Natural killer cell treated with Interleukin-12 subunit alpha and Interleukin-12 subunit beta and Interleukin-15 and Interleukin-18, amount 100 ng/mL, for 72 hours (primary cell): ENCODE measurements at regions not wholly inside any gene's neighbourhood (a gene's known extent, or its start where the extent isn't known, plus 50 kb on each side); places are given as distances from the start of the nearest gene placed in this dataset.
"Not testable (repeated sequence)": the region's sequence is repeated elsewhere in the genome, so short reads cannot be mapped to it uniquely, and the experiment has no call there.

Experiments
- ATAC-seq, 2 donors: fragments of 150-1000 bp; cut with Tn5 transposase in 1 of 2; sonication (Bioruptor Pico), chemical (Tn5 transposase) in 1 of 2; 2 replicates each; pipeline ENCODE4 v1.10.0; 2021
- DNase-seq: peaks from one replicate; pipeline ENCODE4 v3.0.0; 2022; ENCODE audit warnings: low spot score
- H3K27ac Mint-ChIP-seq, 2 donors: 1 replicate in 1 of 2; 2 replicates in 1 of 2; pipeline ENCODE4 v1.8.0; 2022; ENCODE audit warnings: mixed read lengths in 2 of 2, mild to moderate bottlenecking in 1 of 2, moderate library complexity in 1 of 2
- H3K27me3 Mint-ChIP-seq, 2 donors: 1 replicate in 1 of 2; 2 replicates in 1 of 2; pipeline ENCODE4 v1.8.0; 2022; ENCODE audit warnings: mixed read lengths in 2 of 2
- H3K36me3 Mint-ChIP-seq: one replicate; pipeline ENCODE4 v1.8.0; 2022; ENCODE audit warnings: mixed read lengths
- H3K4me1 Mint-ChIP-seq, 2 donors: 1 replicate in 1 of 2; 2 replicates in 1 of 2; pipeline ENCODE4 v1.8.0; 2022; ENCODE audit warnings: low read depth in 2 of 2, mixed read lengths in 2 of 2, mild to moderate bottlenecking in 1 of 2
- H3K4me3 Mint-ChIP-seq: one replicate; pipeline ENCODE4 v1.8.0; 2022; ENCODE audit warnings: mixed read lengths
- H3K9me3 Mint-ChIP-seq: 2 replicates; pipeline ENCODE4 v1.8.0; 2022; ENCODE audit warnings: mixed read lengths

DNA sequence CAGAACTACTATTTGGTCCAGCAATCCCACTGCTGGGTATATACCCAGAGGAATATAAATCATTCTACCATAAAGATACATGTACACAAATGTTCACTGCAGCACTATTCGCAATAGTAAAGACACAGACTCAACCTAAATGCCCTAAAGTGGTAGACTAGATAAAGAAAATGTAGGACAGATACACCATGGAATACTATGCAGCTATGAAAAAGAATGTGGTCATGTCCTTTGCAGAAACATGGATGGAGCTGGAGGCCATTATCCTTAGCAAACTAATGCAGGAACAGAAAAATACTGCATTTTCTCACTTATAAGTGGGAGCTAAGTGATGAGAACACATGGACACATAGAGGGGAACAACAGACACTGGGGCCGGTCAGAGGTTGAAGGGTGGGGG lies 248.4 kb upstream of the KCNG1 start:
- not testable (repeated sequence) for H3K27ac Mint-ChIP-seq, ATAC-seq, H3K9me3 Mint-ChIP-seq, H3K4me1 Mint-ChIP-seq, H3K4me3 Mint-ChIP-seq, H3K36me3 Mint-ChIP-seq, DNase-seq
- peaks cover 23 to 27% of the 10 kb centered on the region in 2 donors for H3K27me3 Mint-ChIP-seq

DNA sequence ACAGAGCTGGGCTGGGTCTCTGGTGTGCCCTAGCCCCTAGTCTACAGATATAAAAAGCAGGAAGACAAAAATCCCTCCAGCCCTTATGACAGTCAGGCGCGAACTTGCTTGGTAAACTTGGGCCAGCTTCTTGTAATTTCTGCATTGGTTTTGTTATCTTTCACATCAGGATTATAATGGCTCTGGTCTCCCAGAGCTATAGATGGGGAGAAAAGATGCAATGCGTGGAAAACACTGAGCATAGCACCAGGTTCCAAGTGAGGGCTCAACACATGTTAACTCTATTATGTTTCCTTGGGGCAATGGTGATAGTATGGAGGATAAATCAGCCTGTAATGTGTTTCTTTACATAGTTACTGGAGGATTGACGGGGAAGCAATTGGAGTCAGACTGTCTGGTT lies 246.8 kb upstream of the KCNG1 start:
- Mint-ChIP-seq H3K4me1 (no peaks in the 10 kb centered on the region), H3K36me3 (no peaks in the 10 kb centered on the region), H3K27me3 (peaks cover 21 to 23% of the 10 kb centered on the region in 2 donors), H3K4me3 (no peak overlapping the region), H3K27ac (no peak overlapping the region), H3K9me3 (peaks cover 4% of the 10 kb centered on the region)
- no peak for DNase-seq
- no peak for ATAC-seq

- DNase-seq (no peak), ATAC-seq (no peak)
- H3K4me1 Mint-ChIP-seq = no peaks in the 10 kb centered on the region
- H3K27ac Mint-ChIP-seq = no peak overlapping the region
- H3K4me3 Mint-ChIP-seq = no peak overlapping the region
- peaks cover 4% of the 10 kb centered on the region for H3K9me3 Mint-ChIP-seq
- H3K36me3 Mint-ChIP-seq = no peaks in the 10 kb centered on the region
- peaks cover 20 to 29% of the 10 kb centered on the region in 2 donors for H3K27me3 Mint-ChIP-seq
Observed at GRCh38 chr20:51267679-51268078, 244.8 kb upstream of the KCNG1 start.

- peaks cover 18 to 22% of the 10 kb centered on the region in 2 donors for H3K27me3 Mint-ChIP-seq
- H3K9me3 Mint-ChIP-seq = peaks cover 3% of the 10 kb centered on the region
- H3K27ac Mint-ChIP-seq = no peak overlapping the region
- no peak overlapping the region for H3K4me3 Mint-ChIP-seq
- no peak for DNase-seq
- H3K4me1 Mint-ChIP-seq = no peaks in the 10 kb centered on the region
- H3K36me3 Mint-ChIP-seq = no peaks in the 10 kb centered on the region
- no peak for ATAC-seq
Observed at GRCh38 chr20:51266353-51266752, 243.4 kb upstream of the KCNG1 start.

DNA sequence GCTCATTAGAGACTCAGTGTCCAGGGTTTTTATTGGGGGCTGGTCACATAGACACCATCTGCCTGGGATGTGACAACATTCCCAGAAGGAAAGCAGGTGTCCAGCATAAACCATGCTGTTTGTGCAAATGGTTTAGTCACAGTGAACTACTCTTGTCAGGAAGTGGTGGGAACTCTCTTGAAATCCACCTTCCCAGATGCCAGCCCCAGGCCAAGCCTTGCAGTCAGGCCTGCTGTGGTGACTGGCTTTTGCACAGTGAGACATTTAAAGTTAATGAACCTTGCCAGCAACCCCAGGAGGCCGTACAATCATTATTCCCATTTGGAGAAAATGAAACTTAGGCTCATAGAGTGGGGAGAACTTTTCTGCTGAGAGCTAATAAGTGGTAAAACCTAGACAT lies 242.5 kb upstream of the KCNG1 start:
- Mint-ChIP-seq H3K4me3 (no peak overlapping the region), H3K9me3 (no peaks in the 10 kb centered on the region), H3K27ac (no peak overlapping the region), H3K27me3 (peaks cover 13 to 20% of the 10 kb centered on the region in 2 donors), H3K4me1 (no peaks in the 10 kb centered on the region), H3K36me3 (no peaks in the 10 kb centered on the region)
- ATAC-seq = no peak
- DNase-seq = no peak

DNA sequence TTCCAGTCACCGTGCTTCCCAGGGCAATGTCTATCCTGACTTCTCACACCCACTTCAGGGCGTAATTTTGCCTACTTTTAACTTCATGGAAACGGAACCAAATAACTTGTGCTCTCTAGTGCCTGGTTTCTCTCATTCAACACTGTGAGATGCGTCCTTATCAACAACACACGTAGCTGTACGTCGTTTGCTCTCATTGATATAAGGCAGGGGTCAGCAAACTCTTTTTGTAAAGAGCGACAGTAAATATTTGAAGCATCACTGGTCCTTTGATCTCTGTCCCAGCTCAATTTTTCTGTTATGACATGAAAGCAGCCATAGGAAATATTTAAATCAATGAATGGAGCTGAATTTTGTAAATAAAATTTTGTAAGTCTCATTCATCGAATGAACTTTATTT lies 239.3 kb upstream of the KCNG1 start:
- H3K27ac Mint-ChIP-seq = no peak overlapping the region
- no peaks in the 10 kb centered on the region for H3K36me3 Mint-ChIP-seq
- ATAC-seq (no peak), DNase-seq (no peak)
- H3K4me1 Mint-ChIP-seq = no peaks in the 10 kb centered on the region
- H3K4me3 Mint-ChIP-seq = no peak overlapping the region
- H3K27me3 Mint-ChIP-seq = peaks cover 13 to 20% of the 10 kb centered on the region in 2 donors
- no peaks in the 10 kb centered on the region for H3K9me3 Mint-ChIP-seq

- Mint-ChIP-seq H3K4me1 (peaks cover 4 to 7% of the 10 kb centered on the region in 2 donors), H3K9me3 (no peaks in the 10 kb centered on the region), H3K4me3 (no peak overlapping the region), H3K36me3 (no peaks in the 10 kb centered on the region), H3K27me3 (peaks cover 18 to 27% of the 10 kb centered on the region in 2 donors), H3K27ac (no peak overlapping the region)
- ATAC-seq = no peak
- no peak for DNase-seq
Observed at GRCh38 chr20:51259455-51259854, 236.5 kb upstream of the KCNG1 start.

- no peak for ATAC-seq
Observed at GRCh38 chr20:51258582-51259165, 235.8 kb upstream of the KCNG1 start.

DNA sequence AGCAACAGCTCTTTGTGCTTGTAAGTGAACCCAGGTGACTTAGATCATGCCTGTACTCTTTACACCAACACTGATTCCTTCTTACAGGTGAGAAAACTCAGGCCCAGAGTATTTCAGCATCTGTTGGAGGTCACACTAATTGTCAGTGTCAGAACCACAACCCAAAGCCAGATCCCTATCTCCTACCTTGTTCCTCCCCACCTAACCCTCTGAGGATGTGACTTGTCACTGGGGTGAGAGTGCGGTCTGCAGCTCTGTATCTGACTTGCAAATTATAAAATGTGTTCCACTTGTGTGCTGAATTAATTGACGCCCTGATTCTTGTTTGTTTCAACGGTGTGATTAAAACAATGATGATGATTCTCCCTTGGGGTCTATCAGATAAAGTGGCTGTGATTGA lies 232.5 kb upstream of the KCNG1 start:
- ATAC-seq = no peak
- peaks cover 4 to 7% of the 10 kb centered on the region in 2 donors for H3K4me1 Mint-ChIP-seq
- H3K27me3 Mint-ChIP-seq = peaks cover 37 to 41% of the 10 kb centered on the region in 2 donors
- no peaks in the 10 kb centered on the region for H3K36me3 Mint-ChIP-seq
- no peak overlapping the region for H3K27ac Mint-ChIP-seq
- no peak overlapping the region for H3K4me3 Mint-ChIP-seq
- no peaks in the 10 kb centered on the region for H3K9me3 Mint-ChIP-seq
- no peak for DNase-seq

More at GRCh38 chr20:51258582-51259165, 235.8 kb upstream of the KCNG1 start:
- Mint-ChIP-seq H3K9me3 (no peaks in the 10 kb centered on the region), H3K4me3 (no peak overlapping the region), H3K4me1 (peaks cover 4 to 7% of the 10 kb centered on the region in 2 donors), H3K27ac (no peak overlapping the region), H3K27me3 (peaks cover 23 to 30% of the 10 kb centered on the region in 2 donors), H3K36me3 (no peaks in the 10 kb centered on the region)
- DNase-seq = no peak

- H3K4me1 Mint-ChIP-seq = peaks cover 4 to 7% of the 10 kb centered on the region in 2 donors
- H3K4me3 Mint-ChIP-seq = no peak overlapping the region
- no peaks in the 10 kb centered on the region for H3K9me3 Mint-ChIP-seq
- no peak for DNase-seq
- peaks cover 40 to 47% of the 10 kb centered on the region in 2 donors for H3K27me3 Mint-ChIP-seq
- no peak overlapping the region for H3K27ac Mint-ChIP-seq
- no peak for ATAC-seq
- no peaks in the 10 kb centered on the region for H3K36me3 Mint-ChIP-seq
Observed at GRCh38 chr20:51253280-51253679, 230.4 kb upstream of the KCNG1 start.

DNA sequence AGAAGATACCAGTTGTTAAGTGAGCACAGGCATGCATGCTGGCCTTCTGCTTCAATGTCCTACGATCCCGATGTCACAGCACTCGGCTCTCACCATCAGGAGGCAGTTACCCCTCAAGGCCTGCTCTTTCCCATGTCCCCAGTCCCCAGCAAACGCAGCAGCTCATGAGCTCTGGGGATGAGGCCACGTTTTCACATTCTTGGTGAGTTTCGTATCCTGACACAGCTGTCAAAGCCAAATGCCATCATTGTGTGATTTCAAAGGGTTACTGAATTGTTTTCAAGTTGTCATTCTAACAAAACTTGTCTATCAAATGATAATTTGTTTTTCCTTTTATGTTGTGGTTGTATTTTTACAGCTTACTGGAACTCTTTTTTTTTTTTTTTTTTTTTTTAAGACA lies 226.9 kb upstream of the KCNG1 start:
- Mint-ChIP-seq H3K4me3 (no peak overlapping the region), H3K4me1 (no peaks in the 10 kb centered on the region), H3K36me3 (no peaks in the 10 kb centered on the region), H3K9me3 (no peaks in the 10 kb centered on the region), H3K27ac (no peak overlapping the region), H3K27me3 (peaks cover 27 to 43% of the 10 kb centered on the region in 2 donors)
- ATAC-seq (no peak), DNase-seq (no peak)

- Mint-ChIP-seq H3K27me3 (peaks cover 26 to 41% of the 10 kb centered on the region in 2 donors), H3K36me3 (no peaks in the 10 kb centered on the region), H3K9me3 (no peaks in the 10 kb centered on the region), H3K4me3 (no peak overlapping the region), H3K4me1 (no peaks in the 10 kb centered on the region), H3K27ac (no peak overlapping the region)
- ATAC-seq (no peak), DNase-seq (no peak)
Observed at GRCh38 chr20:51249215-51249614, 226.3 kb upstream of the KCNG1 start.

DNA sequence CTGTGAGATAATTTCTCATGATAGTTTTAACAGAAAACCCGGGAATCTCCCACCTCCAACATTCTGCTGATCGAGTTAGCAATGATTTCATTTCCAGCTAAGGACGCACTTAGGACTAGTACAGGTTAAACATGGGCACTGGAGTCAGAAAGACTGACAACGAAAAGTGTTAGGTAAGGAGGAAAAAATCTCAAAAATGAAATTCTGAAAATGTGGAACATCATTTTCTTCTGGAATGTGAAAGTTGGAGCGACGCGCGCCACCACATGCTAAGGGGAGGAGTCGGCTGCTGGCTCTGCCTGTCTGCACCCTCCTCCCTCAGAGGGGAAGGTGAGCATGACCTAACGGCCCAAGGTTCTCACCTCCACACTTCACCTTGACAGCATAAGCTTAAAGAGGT lies 221.6 kb upstream of the KCNG1 start:
- peaks cover 2% of the 10 kb centered on the region for H3K9me3 Mint-ChIP-seq
- ATAC-seq (no peak), DNase-seq (no peak)
- no peaks in the 10 kb centered on the region for H3K4me1 Mint-ChIP-seq
- H3K4me3 Mint-ChIP-seq = no peak overlapping the region
- H3K27ac Mint-ChIP-seq = no peak overlapping the region
- peaks cover 4% of the 10 kb centered on the region for H3K36me3 Mint-ChIP-seq
- H3K27me3 Mint-ChIP-seq = peaks cover 15 to 32% of the 10 kb centered on the region in 2 donors

GRCh38 chr20:51238675-51239305 lies 215.9 kb upstream of the KCNG1 start:
- ATAC-seq (no peak), DNase-seq (no peak)
- Mint-ChIP-seq H3K9me3 (peaks cover 2% of the 10 kb centered on the region), H3K4me3 (no peak overlapping the region), H3K27me3 (peaks cover 24 to 39% of the 10 kb centered on the region in 2 donors), H3K27ac (no peak overlapping the region), H3K36me3 (peaks cover 4% of the 10 kb centered on the region), H3K4me1 (no peaks in the 10 kb centered on the region)

- Mint-ChIP-seq H3K4me1 (no peaks in the 10 kb centered on the region), H3K36me3 (peaks cover under 1% of the 10 kb centered on the region), H3K9me3 (peaks cover 2% of the 10 kb centered on the region), H3K4me3 (no peak overlapping the region), H3K27me3 (peaks cover 22 to 41% of the 10 kb centered on the region in 2 donors), H3K27ac (no peak overlapping the region)
- ATAC-seq (no peak), DNase-seq (no peak)
Observed at GRCh38 chr20:51237791-51238190, 214.9 kb upstream of the KCNG1 start.
